ENCODE measurements at regions not wholly inside any gene's neighbourhood (a gene's known extent, or its start where the extent isn't known, plus 50 kb on each side); places are given as distances from the start of the nearest gene placed in this dataset.

- DNase-seq (ENCODE audit: low read depth) = no peak
- H3K4me3 ChIP-seq (ENCODE audit: low read depth, low read length) = no peak overlapping the region
- TF ChIP-seq CTCF (IDR thresholded peaks at IDR 0.05; ENCODE audit: insufficient read depth, low read length) = no peak
These were observed 263.9 kb upstream of the CITED2 start for GRCh38 chr6:139638179-139638941.

GRCh38 chr6:139637766-139638165 lies 263.3 kb upstream of the CITED2 start:
- no peak for DNase-seq (ENCODE audit: low read depth)
- no peak for TF ChIP-seq CTCF (IDR thresholded peaks at IDR 0.05; ENCODE audit: insufficient read depth, low read length)
- no peak overlapping the region for H3K4me3 ChIP-seq (ENCODE audit: low read depth, low read length)

- no peak overlapping the region for H3K4me3 ChIP-seq (ENCODE audit: low read depth, low read length)
- DNase-seq (ENCODE audit: low read depth) = no peak
- TF ChIP-seq CTCF (IDR thresholded peaks at IDR 0.05; ENCODE audit: insufficient read depth, low read length) = no peak
These were observed 261.9 kb upstream of the CITED2 start for GRCh38 chr6:139636391-139636790.

GRCh38 chr6:139635401-139636130 lies 261.1 kb upstream of the CITED2 start:
- no peak for TF ChIP-seq CTCF (IDR thresholded peaks at IDR 0.05; ENCODE audit: insufficient read depth, low read length)
- no peak for DNase-seq (ENCODE audit: low read depth)
- no peak overlapping the region for H3K4me3 ChIP-seq (ENCODE audit: low read depth, low read length)

GRCh38 chr6:139632840-139633239 lies 258.4 kb upstream of the CITED2 start:
- no peak overlapping the region for H3K4me3 ChIP-seq (ENCODE audit: low read depth, low read length)
- no peak for DNase-seq (ENCODE audit: low read depth)
- TF ChIP-seq CTCF (IDR thresholded peaks at IDR 0.05; ENCODE audit: insufficient read depth, low read length) = no peak

GRCh38 chr6:139628270-139628669 lies 253.8 kb upstream of the CITED2 start:
- no peak for TF ChIP-seq CTCF (IDR thresholded peaks at IDR 0.05; ENCODE audit: insufficient read depth, low read length)
- no peak overlapping the region for H3K4me3 ChIP-seq (ENCODE audit: low read depth, low read length)
- no peak for DNase-seq (ENCODE audit: low read depth)
